ENCODE measurements at regions not wholly inside any gene's neighbourhood (a gene's known extent, or its start where the extent isn't known, plus 50 kb on each side); places are given as distances from the start of the nearest gene placed in this dataset.

GRCh38 chr15:99440551-99441443 lies 125.0 kb upstream of the MEF2A start:
- DNase-seq = no peak

- no peak for DNase-seq
Measured at GRCh38 chr15:99441444-99441800, 124.4 kb upstream of the MEF2A start.

GRCh38 chr15:99441871-99442251 lies 123.9 kb upstream of the MEF2A start:
- DNase-seq = no peak

- peak in 1 of 5 experiments; percentile 15 for DNase-seq
Measured at GRCh38 chr15:99442252-99442897, 123.4 kb upstream of the MEF2A start.

GRCh38 chr15:99443056-99443756 lies 122.6 kb upstream of the MEF2A start:
- DNase-seq = no peak

GRCh38 chr15:99443768-99444446 lies 121.9 kb upstream of the MEF2A start:
- peak in 1 of 5 experiments; percentile 50 for DNase-seq

GRCh38 chr15:99445272-99445850 lies 120.4 kb upstream of the MEF2A start:
- no peak for DNase-seq

- no peak for DNase-seq
Measured at GRCh38 chr15:99446565-99447496, 119.0 kb upstream of the MEF2A start.

DNA sequence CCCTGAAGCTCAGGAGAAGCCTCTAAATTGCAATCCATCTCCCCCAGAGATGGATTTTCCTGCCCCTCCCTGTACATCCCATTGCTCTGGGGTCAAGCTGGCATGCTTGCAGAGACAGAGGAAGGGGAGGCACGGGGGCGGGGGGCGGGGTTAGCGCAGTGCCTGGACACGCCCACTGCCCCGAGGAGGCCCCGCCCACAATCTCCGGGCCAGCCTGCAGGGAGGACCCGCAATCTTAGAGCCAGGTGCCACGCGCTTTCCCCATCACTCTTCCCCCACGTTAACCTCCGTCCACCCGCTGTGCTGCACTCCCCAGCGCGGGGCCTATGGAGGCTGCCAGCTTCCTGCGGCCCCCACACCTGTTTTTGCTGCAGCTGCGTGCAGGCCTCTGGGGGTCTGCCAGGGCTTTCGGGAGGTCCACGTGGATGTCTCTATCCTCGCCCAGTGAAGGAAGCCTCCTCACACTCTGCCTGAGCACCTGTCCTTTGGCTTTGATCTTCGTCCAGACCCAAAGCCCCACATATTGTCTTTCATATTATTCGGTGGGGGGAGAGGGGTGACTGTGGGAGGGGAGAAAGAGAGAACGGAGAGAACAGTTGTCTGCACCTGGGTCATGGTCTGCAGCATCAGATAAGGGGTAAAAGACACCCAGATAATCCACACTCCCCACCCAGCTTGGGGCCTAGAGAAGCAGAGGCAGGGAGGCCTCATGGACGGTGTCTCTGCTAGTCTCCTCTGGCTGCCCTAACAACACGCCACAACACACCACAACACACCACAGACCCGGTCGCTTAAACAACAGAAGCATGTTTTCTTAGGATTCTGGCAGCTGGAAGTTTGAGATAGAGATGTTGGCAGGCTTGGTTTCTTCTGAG lies 118.0 kb upstream of the MEF2A start:
- DNase-seq = no peak

DNA sequence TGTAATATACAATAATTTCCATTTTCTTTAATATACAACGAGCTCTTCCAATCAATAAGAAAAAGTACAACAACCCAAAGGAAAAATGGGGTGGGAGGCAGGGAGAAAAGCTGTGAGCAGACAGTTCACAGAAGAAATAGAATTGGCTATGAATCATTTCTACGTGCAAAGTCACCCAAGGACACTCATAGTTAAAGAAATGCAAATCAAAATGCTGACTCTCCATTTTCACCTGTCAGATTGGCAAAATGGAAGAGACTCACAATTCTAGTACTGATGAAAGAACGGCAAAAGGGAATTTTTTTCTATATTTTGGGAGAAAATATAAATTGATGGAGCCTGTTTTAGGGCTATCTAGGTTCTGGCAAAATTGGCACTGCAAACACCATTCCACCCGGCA lies 116.3 kb upstream of the MEF2A start:
- no peak for DNase-seq

DNA sequence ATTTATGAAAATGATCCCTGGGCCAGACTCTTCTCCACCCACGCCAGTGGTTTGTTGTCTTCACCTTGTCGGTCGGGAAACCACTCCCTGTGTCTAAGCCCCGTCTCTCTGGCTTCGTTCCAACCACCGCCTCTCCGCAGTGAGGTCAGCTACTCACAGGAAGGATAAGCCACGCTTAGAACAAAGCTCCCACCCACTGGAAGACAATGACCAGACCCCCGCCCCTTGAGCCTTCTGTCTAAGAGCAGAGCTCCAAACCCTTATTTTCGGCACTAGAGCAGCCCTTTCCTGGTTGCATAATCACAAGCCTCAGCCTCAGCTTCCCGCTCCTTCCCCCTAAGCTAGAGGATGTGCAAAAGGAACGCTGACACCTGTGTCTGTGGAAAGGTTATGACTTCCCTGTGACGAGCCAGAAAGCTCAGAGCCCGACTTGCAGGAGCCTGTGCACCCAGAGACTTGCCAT lies 114.9 kb upstream of the MEF2A start:
- DNase-seq = peak in 4 of 5 experiments; percentile 13 to 71 (median 28)

DNA sequence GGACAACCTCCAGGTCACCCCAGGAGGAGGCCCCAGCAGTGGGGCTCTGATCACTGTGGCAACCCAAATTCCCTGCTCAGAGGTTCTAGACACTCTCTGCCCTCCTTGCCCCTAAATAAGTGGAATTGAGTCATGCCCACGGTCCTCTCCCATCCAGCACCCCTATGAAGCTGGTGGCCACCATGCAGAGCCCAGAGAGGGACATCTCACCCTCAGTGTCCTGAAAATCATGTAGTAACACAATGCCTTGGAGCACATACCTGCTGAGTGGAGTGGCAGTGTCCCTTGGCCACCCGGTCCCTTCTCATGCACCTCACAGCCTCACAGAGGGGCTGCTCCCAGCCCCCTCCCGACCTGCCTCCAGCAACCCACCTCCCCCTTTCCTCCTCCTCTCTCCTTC lies 114.3 kb upstream of the MEF2A start:
- no peak for DNase-seq

- DNase-seq = no peak
Measured at GRCh38 chr15:99452010-99452409, 113.8 kb upstream of the MEF2A start.

DNA sequence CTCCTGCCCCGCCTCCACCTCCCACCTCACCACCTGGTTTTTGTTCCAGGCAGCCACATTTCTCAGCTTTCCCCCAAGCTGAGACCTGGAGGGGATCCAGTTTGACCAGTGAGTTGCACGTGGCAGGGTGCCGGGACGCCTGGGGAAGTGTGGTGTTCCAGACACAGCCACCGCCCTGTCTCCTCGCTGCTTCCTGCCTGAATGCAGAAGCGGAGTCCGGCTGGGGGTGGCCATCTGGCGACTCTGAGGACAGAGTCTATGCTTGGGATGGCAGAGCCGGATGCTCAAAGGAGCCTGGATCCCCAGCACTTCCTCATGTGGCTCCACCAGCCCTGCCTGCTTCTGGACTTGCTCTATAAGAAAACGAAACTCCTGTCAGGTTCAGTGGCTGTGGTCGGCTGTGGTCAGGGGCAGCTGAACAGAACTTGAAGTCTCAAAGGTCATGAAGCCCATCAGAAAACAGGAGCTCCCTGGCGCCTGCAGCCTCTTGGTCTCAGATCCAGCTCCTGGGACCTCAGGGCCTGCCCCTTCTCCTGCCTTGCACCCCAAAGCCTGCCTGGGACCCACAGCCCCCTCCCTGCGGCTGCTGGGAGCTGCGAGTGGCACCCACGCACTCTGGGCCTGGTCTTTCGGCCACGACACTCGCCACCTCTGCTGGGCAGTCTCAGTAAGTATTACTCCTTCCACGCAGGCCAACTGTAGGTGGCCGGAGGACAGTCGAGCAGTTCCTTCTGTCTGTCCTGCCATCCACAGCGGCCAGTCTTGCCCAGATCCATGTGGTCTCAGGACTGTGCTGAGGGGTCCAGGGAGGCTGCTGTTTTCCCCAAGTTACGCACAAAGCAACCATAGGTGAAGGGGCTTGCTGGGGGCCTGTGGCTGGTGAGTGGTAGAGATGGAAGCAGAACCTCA lies 112.8 kb upstream of the MEF2A start:
- DNase-seq = no peak

DNA sequence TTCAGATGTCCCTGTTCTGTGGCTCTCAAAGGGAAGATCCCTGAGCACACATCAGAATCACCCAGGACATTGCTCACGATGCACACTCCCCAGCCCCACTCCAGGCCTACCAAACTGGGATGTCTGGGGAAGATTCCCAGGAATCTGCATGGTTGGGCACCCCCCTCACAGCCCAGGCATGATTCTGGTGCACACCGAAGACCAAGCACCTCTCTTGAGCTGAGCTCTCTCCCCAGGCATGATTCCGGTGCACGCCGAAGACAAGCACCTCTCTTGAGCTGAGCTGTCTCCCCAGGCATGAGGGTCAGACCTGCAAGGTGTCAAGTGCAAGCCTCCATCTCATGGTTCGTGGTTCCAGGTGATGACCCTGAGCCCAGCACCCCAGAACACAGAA lies 112.2 kb upstream of the MEF2A start:
- DNase-seq = no peak

- DNase-seq = no peak
Measured at GRCh38 chr15:99454107-99454809, 111.5 kb upstream of the MEF2A start.

- DNase-seq = no peak
Measured at GRCh38 chr15:99454941-99455788, 110.6 kb upstream of the MEF2A start.

DNA sequence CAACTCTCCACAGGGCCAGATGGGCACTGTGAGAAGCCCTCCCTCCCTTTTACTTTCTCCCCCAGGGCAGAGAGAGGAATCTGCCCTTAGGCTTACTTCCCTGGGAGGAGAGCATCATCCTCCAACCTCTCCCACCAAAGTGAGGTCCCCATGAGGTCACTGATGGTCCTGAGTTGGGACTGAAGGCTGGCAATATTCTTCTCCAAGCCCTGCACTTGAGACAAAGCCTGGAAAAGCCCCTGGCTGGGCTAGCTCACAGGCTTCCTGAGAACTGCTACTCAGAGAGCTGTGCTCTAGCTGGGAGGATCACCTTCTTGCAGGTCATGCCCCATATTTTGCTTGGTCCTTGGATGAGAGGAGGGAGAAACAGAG lies 110.0 kb upstream of the MEF2A start:
- DNase-seq = no peak
